ENCODE measurements at regions not wholly inside any gene's neighbourhood (a gene's known extent, or its start where the extent isn't known, plus 50 kb on each side); places are given as distances from the start of the nearest gene placed in this dataset.
"Not testable (repeated sequence)": the region's sequence is repeated elsewhere in the genome, so short reads cannot be mapped to it uniquely, and the experiment has no call there.

GRCh38 chr3:177889161-177889560, 647.1 kb upstream of the KCNMB2 start:
- H3K4me3 ChIP-seq (ENCODE audit: low read length): no peak overlapping the region
- no peak for DNase-seq (ENCODE audit: low read depth)
- TF ChIP-seq, protein P1, sequence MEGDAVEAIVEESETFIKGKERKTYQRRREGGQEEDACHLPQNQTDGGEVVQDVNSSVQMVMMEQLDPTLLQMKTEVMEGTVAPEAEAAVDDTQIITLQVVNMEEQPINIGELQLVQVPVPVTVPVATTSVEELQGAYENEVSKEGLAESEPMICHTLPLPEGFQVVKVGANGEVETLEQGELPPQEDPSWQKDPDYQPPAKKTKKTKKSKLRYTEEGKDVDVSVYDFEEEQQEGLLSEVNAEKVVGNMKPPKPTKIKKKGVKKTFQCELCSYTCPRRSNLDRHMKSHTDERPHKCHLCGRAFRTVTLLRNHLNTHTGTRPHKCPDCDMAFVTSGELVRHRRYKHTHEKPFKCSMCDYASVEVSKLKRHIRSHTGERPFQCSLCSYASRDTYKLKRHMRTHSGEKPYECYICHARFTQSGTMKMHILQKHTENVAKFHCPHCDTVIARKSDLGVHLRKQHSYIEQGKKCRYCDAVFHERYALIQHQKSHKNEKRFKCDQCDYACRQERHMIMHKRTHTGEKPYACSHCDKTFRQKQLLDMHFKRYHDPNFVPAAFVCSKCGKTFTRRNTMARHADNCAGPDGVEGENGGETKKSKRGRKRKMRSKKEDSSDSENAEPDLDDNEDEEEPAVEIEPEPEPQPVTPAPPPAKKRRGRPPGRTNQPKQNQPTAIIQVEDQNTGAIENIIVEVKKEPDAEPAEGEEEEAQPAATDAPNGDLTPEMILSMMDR (conservative IDR thresholded peaks at IDR 0.05; ENCODE audit: low read depth, low read length): no peak

DNA sequence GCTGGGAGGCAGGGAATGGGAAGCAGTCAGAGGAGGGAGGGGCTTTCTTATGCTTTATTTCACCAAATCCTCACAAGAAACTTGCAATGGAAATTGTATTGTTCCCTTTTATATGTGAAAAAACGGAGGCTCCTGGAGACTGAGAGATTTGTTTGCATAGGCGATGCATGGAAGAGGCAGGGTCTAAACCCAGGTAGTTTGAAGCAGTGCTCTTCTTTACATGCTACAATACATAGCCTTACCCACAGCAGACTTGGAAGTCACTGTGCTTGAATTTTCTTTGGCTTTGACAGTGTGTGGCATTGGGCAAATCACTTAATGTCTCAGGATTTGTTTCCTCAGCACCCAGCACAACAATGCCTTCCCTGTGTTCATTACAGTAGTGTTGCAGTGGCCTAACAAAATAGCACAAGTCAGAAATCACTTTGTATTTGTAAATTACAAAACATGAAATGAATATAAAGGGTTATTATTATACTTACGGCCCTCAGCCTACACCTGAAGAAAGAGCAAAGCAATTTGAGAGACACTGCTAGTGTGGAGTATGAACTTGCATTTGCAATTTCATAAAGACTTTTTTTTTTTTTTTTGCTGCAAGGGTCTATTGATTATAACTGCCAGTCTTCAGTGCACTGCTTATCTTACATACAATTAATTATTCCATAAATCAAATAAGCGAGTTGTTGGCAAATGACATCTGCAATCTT, 646.4 kb upstream of the KCNMB2 start:
- TF ChIP-seq, protein P1 (conservative IDR thresholded peaks at IDR 0.05; ENCODE audit: low read depth, low read length): no peak
- no peak overlapping the region for H3K4me3 ChIP-seq (ENCODE audit: low read length)
- no peak for DNase-seq (ENCODE audit: low read depth)

- no peak overlapping the region for H3K4me3 ChIP-seq (ENCODE audit: low read length)
- DNase-seq (ENCODE audit: low read depth): no peak
- TF ChIP-seq, protein P1 (conservative IDR thresholded peaks at IDR 0.05; ENCODE audit: low read depth, low read length): no peak
Observed at GRCh38 chr3:177890359-177890683, 645.9 kb upstream of the KCNMB2 start.

GRCh38 chr3:177891569-177891968, 644.7 kb upstream of the KCNMB2 start:
- DNase-seq (ENCODE audit: low read depth): not testable (repeated sequence)

DNA sequence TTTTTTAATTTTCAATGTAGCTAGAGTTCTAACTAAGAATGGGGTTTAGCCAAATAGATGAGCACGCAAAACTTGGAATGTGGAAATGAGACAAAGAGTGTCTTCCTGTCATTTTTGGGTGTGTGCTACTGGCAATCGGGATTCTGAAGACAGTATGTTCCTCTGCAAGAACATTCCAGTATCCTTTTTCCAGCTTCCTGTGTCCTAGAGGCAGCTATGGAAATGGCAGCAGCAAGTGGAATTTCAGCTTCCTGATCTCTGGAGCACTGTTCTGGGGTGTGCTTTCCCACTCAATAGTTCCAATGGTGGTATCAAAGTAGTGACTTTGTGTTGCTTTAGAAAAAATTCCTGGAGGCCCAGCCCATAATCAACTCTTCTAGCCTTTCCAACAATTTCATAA, 642.9 kb upstream of the KCNMB2 start:
- TF ChIP-seq, protein P1 (conservative IDR thresholded peaks at IDR 0.05; ENCODE audit: low read depth, low read length): peak; percentile 22
- no peak for DNase-seq (ENCODE audit: low read depth)

More at GRCh38 chr3:177891569-177891968, 644.7 kb upstream of the KCNMB2 start:
- not testable (repeated sequence) for H3K4me3 ChIP-seq (ENCODE audit: low read length)

DNA sequence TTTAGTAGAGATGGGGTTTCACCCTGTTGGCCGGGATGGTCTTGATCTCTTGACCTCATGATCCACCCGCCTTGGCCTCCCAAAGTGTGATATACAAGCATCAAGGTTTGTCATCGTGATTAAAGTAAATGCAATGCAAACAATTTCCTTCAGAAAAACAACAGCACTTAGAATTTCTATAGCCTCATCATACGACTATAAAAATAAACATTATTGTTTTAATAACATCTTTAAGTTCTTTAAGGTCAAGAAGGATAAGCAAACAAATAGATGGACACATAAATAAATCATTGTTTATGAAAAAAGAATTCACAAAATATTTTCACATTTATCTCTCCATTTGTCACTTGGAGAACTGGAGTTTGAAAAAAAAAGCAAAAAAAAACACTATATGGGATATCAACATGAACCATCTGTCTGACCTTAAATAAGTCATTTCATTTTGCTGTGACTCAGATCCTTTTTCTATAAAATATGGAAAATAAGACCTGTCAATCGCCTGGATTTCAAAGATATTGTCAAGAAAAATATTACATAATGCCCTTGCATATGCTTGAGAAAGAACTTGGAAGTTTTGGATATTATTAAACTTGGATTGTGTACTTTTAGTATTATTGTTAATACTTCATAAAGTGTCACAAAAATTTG, 642.0 kb upstream of the KCNMB2 start:
- TF ChIP-seq, protein P1 (conservative IDR thresholded peaks at IDR 0.05; ENCODE audit: low read depth, low read length): no peak
- DNase-seq (ENCODE audit: low read depth): no peak

More for the DNA sequence above, 642.9 kb upstream of the KCNMB2 start:
- no peak overlapping the region for H3K4me3 ChIP-seq (ENCODE audit: low read length)

GRCh38 chr3:177898185-177898584, 638.1 kb upstream of the KCNMB2 start:
- DNase-seq (ENCODE audit: low read depth): no peak
- no peak overlapping the region for H3K4me3 ChIP-seq (ENCODE audit: low read length)
- TF ChIP-seq, protein P1 (conservative IDR thresholded peaks at IDR 0.05; ENCODE audit: low read depth, low read length): no peak

More for the DNA sequence above, 642.0 kb upstream of the KCNMB2 start:
- H3K4me3 ChIP-seq (ENCODE audit: low read length): no peak overlapping the region
